ENCODE measurements at regions not wholly inside any gene's neighbourhood (a gene's known extent, or its start where the extent isn't known, plus 50 kb on each side); places are given as distances from the start of the nearest gene placed in this dataset.

GRCh38 chr13:91052876-91053275, 294.6 kb upstream of the MIR17HG start:
- Histone ChIP-seq H3K9me3 (ENCODE audit: insufficient read depth, low read length) (no peaks in the 10 kb centered on the region), H3K4me3 (ENCODE audit: insufficient read depth, low read length, poor library complexity, severe bottlenecking) (no peak overlapping the region), H3K36me3 (ENCODE audit: low read length) (no peaks in the 10 kb centered on the region), H3K27me3 (ENCODE audit: low read length) (no peaks in the 10 kb centered on the region), H3K27ac (ENCODE audit: low read depth, low read length) (no peak overlapping the region), H3K4me2 (ENCODE audit: low read depth, low read length, poor library complexity, severe bottlenecking) (no peak overlapping the region), H2AFZ (ENCODE audit: low read depth, low read length, severe bottlenecking) (no peak overlapping the region), H3K79me2 (ENCODE audit: insufficient read depth, low read length) (no peaks in the 10 kb centered on the region), H3K9me2 (replicated peaks; ENCODE audit: insufficient read depth, low read length) (no peaks in the 10 kb centered on the region), H3F3A (ENCODE audit: insufficient read depth) (no peaks in the 10 kb centered on the region), H3K9ac (ENCODE audit: low read length) (no peak overlapping the region), H4K20me1 (ENCODE audit: low read depth, low read length) (no peaks in the 10 kb centered on the region)
- TF ChIP-seq EZH2phosphoT487 (conservative IDR thresholded peaks at IDR 0.05; ENCODE audit: low read length) (no peak), CTCF (IDR thresholded peaks at IDR 0.05; ENCODE audit: insufficient read depth, low read length, poor library complexity, severe bottlenecking) (no peak)

GRCh38 chr13:91053318-91054065, 294.0 kb upstream of the MIR17HG start:
- TF ChIP-seq CTCF (IDR thresholded peaks at IDR 0.05; ENCODE audit: insufficient read depth, low read length, poor library complexity, severe bottlenecking), result no peak
- TF ChIP-seq EZH2phosphoT487 (conservative IDR thresholded peaks at IDR 0.05; ENCODE audit: low read length), result no peak

DNA sequence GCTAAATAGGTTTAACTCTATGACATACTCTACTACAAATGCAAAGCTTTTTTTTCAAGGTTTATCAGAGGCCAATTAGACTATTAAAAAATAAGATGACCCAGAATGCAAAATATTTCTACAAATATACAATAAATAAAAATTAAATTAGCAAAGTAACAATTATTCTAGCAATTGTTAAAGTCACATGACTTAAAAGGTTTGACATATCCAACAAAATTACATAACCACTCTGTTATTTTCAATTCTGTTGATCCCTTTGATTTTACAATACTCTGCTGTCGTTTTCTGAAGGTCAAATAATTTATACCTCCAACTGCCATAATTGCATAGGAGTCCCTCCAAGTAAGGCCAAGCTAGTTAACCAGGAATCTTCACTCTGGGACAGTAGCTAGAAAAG, 292.6 kb upstream of the MIR17HG start:
- Histone ChIP-seq H3K9me2 (replicated peaks; ENCODE audit: insufficient read depth, low read length) (no peaks in the 10 kb centered on the region), H3K4me3 (ENCODE audit: insufficient read depth, low read length, poor library complexity, severe bottlenecking) (no peak overlapping the region), H3K27ac (ENCODE audit: low read depth, low read length) (no peak overlapping the region), H3F3A (ENCODE audit: insufficient read depth) (no peaks in the 10 kb centered on the region), H3K4me2 (ENCODE audit: low read depth, low read length, poor library complexity, severe bottlenecking) (no peak overlapping the region), H3K79me2 (ENCODE audit: insufficient read depth, low read length) (no peaks in the 10 kb centered on the region), H3K27me3 (ENCODE audit: low read length) (no peaks in the 10 kb centered on the region), H3K36me3 (ENCODE audit: low read length) (no peaks in the 10 kb centered on the region), H3K9me3 (ENCODE audit: insufficient read depth, low read length) (no peaks in the 10 kb centered on the region), H3K9ac (ENCODE audit: low read length) (no peak overlapping the region), H2AFZ (ENCODE audit: low read depth, low read length, severe bottlenecking) (no peak overlapping the region), H4K20me1 (ENCODE audit: low read depth, low read length) (no peaks in the 10 kb centered on the region)
- TF ChIP-seq EZH2phosphoT487 (conservative IDR thresholded peaks at IDR 0.05; ENCODE audit: low read length) (no peak), CTCF (IDR thresholded peaks at IDR 0.05; ENCODE audit: insufficient read depth, low read length, poor library complexity, severe bottlenecking) (no peak)

More at GRCh38 chr13:91053318-91054065, 294.0 kb upstream of the MIR17HG start:
- Histone ChIP-seq H2AFZ (ENCODE audit: low read depth, low read length, severe bottlenecking) (no peak overlapping the region), H3F3A (ENCODE audit: insufficient read depth) (no peaks in the 10 kb centered on the region), H3K36me3 (ENCODE audit: low read length) (no peaks in the 10 kb centered on the region), H3K79me2 (ENCODE audit: insufficient read depth, low read length) (no peaks in the 10 kb centered on the region), H3K4me2 (ENCODE audit: low read depth, low read length, poor library complexity, severe bottlenecking) (no peak overlapping the region), H3K4me3 (ENCODE audit: insufficient read depth, low read length, poor library complexity, severe bottlenecking) (no peak overlapping the region), H4K20me1 (ENCODE audit: low read depth, low read length) (no peaks in the 10 kb centered on the region), H3K27ac (ENCODE audit: low read depth, low read length) (no peak overlapping the region), H3K9me3 (ENCODE audit: insufficient read depth, low read length) (no peaks in the 10 kb centered on the region), H3K27me3 (ENCODE audit: low read length) (no peaks in the 10 kb centered on the region), H3K9ac (ENCODE audit: low read length) (no peak overlapping the region), H3K9me2 (replicated peaks; ENCODE audit: insufficient read depth, low read length) (no peaks in the 10 kb centered on the region)
